Glutamatergic neuron (in vitro differentiated cells): ENCODE measurements at regions not wholly inside any gene's neighbourhood (a gene's known extent, or its start where the extent isn't known, plus 50 kb on each side); places are given as distances from the start of the nearest gene placed in this dataset.

Experiments used
- DNase-seq: peaks from one replicate; pipeline ENCODE4 v3.0.0; 2022
- H3K27ac Mint-ChIP-seq: one replicate; pipeline ENCODE4 v1.8.0; 2020; ENCODE audit warnings: mild to moderate bottlenecking, mixed read lengths, inconsistent platforms; ENCODE audit not compliant: unreplicated experiment
- H3K27me3 Mint-ChIP-seq: one replicate; pipeline ENCODE4 v1.8.0; 2020; ENCODE audit warnings: mild to moderate bottlenecking, moderate library complexity, mixed read lengths, inconsistent platforms; ENCODE audit not compliant: unreplicated experiment
- H3K36me3 Mint-ChIP-seq: one replicate; pipeline ENCODE4 v1.8.0; 2020; ENCODE audit warnings: mild to moderate bottlenecking, mixed read lengths, inconsistent platforms; ENCODE audit not compliant: unreplicated experiment
- H3K4me1 Mint-ChIP-seq: one replicate; pipeline ENCODE4 v1.8.0; 2020; ENCODE audit warnings: mild to moderate bottlenecking, low read depth, mixed read lengths, inconsistent platforms; ENCODE audit not compliant: unreplicated experiment
- H3K4me3 Mint-ChIP-seq: one replicate; pipeline ENCODE4 v1.8.0; 2020; ENCODE audit warnings: mild to moderate bottlenecking, mixed read lengths, inconsistent platforms; ENCODE audit not compliant: unreplicated experiment
- H3K9me3 Mint-ChIP-seq: one replicate; pipeline ENCODE4 v1.8.0; 2020; ENCODE audit warnings: mild to moderate bottlenecking, moderate library complexity, mixed read lengths, inconsistent platforms; ENCODE audit not compliant: unreplicated experiment
- TF ChIP-seq, protein P1 (sequence below): fragments of 200-600 bp; sonication (generic); IDR thresholded peaks from one replicate; pipeline ENCODE4 v1.5.0; 2021; ENCODE audit not compliant: partially characterized antibody, unreplicated experiment

GRCh38 chrX:8919801-8920200 is 114.1 kb downstream of the FAM9B start:
- no peak overlapping the region for H3K4me3 Mint-ChIP-seq
- no peak for DNase-seq
- H3K27ac Mint-ChIP-seq, result no peak overlapping the region

DNA sequence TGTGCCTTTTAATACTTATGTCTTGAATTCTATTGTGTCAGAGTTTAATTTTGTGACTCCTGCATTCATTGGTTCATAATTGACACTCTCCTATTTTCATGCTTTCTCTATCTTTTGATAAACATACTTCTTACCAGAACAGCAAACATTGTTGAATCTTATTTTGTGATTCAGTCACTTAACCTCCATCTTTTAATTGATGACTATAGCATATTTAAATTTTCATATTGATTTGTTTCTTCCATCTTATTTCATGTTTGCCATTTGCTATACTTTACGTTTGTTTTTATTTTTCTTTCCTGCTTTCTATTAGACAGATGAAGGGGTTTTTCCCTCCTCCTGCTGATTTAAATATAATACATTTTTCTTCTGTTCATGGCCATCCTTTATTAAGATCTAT is 115.5 kb upstream of the FAM9A start:
- Mint-ChIP-seq H3K9me3 (no peaks in the 10 kb centered on the region), H3K27ac (no peak overlapping the region), H3K27me3 (peaks cover 3% of the 10 kb centered on the region), H3K36me3 (no peaks in the 10 kb centered on the region), H3K4me3 (no peak overlapping the region), H3K4me1 (peaks cover 11% of the 10 kb centered on the region)
- TF ChIP-seq, protein P1, sequence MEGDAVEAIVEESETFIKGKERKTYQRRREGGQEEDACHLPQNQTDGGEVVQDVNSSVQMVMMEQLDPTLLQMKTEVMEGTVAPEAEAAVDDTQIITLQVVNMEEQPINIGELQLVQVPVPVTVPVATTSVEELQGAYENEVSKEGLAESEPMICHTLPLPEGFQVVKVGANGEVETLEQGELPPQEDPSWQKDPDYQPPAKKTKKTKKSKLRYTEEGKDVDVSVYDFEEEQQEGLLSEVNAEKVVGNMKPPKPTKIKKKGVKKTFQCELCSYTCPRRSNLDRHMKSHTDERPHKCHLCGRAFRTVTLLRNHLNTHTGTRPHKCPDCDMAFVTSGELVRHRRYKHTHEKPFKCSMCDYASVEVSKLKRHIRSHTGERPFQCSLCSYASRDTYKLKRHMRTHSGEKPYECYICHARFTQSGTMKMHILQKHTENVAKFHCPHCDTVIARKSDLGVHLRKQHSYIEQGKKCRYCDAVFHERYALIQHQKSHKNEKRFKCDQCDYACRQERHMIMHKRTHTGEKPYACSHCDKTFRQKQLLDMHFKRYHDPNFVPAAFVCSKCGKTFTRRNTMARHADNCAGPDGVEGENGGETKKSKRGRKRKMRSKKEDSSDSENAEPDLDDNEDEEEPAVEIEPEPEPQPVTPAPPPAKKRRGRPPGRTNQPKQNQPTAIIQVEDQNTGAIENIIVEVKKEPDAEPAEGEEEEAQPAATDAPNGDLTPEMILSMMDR, result no peak
- DNase-seq, result no peak

More at GRCh38 chrX:8919801-8920200, 114.1 kb downstream of the FAM9B start:
- TF ChIP-seq, protein P1, result no peak
- Mint-ChIP-seq H3K4me1 (peaks cover 9% of the 10 kb centered on the region), H3K9me3 (no peaks in the 10 kb centered on the region), H3K36me3 (no peaks in the 10 kb centered on the region), H3K27me3 (no peaks in the 10 kb centered on the region)

- no peak for DNase-seq
- Mint-ChIP-seq H3K9me3 (no peaks in the 10 kb centered on the region), H3K27me3 (peaks cover 3% of the 10 kb centered on the region), H3K27ac (no peak overlapping the region), H3K36me3 (no peaks in the 10 kb centered on the region), H3K4me3 (no peak overlapping the region), H3K4me1 (peaks cover 10% of the 10 kb centered on the region)
- TF ChIP-seq, protein P1, result no peak
Measured at GRCh38 chrX:8914681-8915080, 113.5 kb upstream of the FAM9A start.

- Mint-ChIP-seq H3K27me3 (peaks cover 3% of the 10 kb centered on the region), H3K27ac (no peak overlapping the region), H3K4me1 (peaks cover 7% of the 10 kb centered on the region), H3K4me3 (no peak overlapping the region), H3K36me3 (no peaks in the 10 kb centered on the region), H3K9me3 (no peaks in the 10 kb centered on the region)
- TF ChIP-seq, protein P1, result no peak
- DNase-seq, result no peak
Measured at GRCh38 chrX:8913655-8914409, 112.6 kb upstream of the FAM9A start.

GRCh38 chrX:8907688-8908087 is 106.5 kb upstream of the FAM9A start:
- Mint-ChIP-seq H3K27ac (no peak overlapping the region), H3K27me3 (no peaks in the 10 kb centered on the region), H3K4me3 (no peak overlapping the region), H3K4me1 (no peaks in the 10 kb centered on the region), H3K9me3 (no peaks in the 10 kb centered on the region), H3K36me3 (no peaks in the 10 kb centered on the region)
- TF ChIP-seq, protein P1, result no peak
- DNase-seq, result no peak
